ENCODE measurements at regions not wholly inside any gene's neighbourhood (a gene's known extent, or its start where the extent isn't known, plus 50 kb on each side); places are given as distances from the start of the nearest gene placed in this dataset.

DNA sequence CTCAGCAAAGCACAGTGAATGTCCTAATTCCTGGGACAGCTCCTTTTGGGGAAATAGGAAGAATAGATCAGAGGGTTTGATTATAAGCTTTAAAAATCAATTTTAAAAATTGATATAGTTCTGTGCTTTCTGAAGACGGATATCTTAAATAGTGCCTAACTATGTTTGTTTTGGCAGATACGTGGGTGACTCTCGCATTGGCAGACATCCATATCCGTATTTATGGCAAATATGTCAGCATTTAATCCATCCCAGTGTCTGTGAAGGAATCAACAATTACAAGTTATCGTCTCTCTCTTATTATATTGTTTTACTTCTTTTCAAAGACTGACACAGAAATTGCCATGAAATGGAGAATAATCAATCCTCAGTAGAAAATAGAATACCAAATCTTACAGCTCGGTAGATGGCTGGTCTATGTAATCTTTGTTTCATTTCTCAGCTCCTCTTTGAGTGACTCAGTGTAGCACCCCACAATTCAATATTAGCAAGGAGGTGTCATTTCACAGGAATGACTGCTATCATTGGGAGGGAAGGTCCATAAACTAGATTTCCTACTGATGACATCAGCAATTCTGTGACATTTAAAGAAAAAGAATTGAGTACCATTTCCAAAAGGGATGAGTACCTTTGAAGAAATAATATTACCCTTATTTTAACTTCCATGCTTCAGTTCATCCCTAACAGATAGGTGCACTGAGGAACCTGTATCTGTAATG is 186.4 kb upstream of the NFE2L3 start:
- TF ChIP-seq, protein P1, sequence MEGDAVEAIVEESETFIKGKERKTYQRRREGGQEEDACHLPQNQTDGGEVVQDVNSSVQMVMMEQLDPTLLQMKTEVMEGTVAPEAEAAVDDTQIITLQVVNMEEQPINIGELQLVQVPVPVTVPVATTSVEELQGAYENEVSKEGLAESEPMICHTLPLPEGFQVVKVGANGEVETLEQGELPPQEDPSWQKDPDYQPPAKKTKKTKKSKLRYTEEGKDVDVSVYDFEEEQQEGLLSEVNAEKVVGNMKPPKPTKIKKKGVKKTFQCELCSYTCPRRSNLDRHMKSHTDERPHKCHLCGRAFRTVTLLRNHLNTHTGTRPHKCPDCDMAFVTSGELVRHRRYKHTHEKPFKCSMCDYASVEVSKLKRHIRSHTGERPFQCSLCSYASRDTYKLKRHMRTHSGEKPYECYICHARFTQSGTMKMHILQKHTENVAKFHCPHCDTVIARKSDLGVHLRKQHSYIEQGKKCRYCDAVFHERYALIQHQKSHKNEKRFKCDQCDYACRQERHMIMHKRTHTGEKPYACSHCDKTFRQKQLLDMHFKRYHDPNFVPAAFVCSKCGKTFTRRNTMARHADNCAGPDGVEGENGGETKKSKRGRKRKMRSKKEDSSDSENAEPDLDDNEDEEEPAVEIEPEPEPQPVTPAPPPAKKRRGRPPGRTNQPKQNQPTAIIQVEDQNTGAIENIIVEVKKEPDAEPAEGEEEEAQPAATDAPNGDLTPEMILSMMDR (IDR thresholded peaks at IDR 0.05), result no peak
- TF ChIP-seq POLR2A (IDR thresholded peaks at IDR 0.05), result no peak
